AG04450 (cell line): ENCODE measurements at regions not wholly inside any gene's neighbourhood (a gene's known extent, or its start where the extent isn't known, plus 50 kb on each side); places are given as distances from the start of the nearest gene placed in this dataset.
"Not testable (repeated sequence)": the region's sequence is repeated elsewhere in the genome, so short reads cannot be mapped to it uniquely, and the experiment has no call there.

Experiments
- CTCF ChIA-PET: fragments of 300-600, 350-600 bp; formaldehyde crosslinking; extraction: SDS; loops from one replicate; lab custom pipeline; 2022; ENCODE audit warnings: antibody characterized with exemption, inconsistent platforms; lab: Charles Lee
- POLR2A ChIA-PET: fragments of 350-600 bp; formaldehyde crosslinking; extraction: SDS; loops from one replicate; lab custom pipeline; 2021; ENCODE audit warnings: antibody characterized with exemption, inconsistent platforms; lab: Yijun Ruan, JAX
- DNase-seq: peaks from one replicate; pipeline ENCODE4 v3.0.0-alpha.2; 2011; ENCODE audit warnings: low read depth, low spot score
- H3K27ac ChIP-seq: one replicate; pipeline ENCODE4 v1.5.1; 2012; ENCODE audit warnings: low read depth, low read length, control low read depth
- H3K27me3 ChIP-seq: one replicate; pipeline ENCODE4 v1.6.0; 2012; ENCODE audit warnings: low read length; ENCODE audit not compliant: control insufficient read depth, insufficient read depth
- H3K4me3 ChIP-seq: 2 replicates; pipeline ENCODE4 v1.5.1; 2011; ENCODE audit warnings: mild to moderate bottlenecking, low read depth, low read length, control low read depth
- H3K9me3 ChIP-seq: 2 replicates; pipeline ENCODE4 v1.5.1; 2012; ENCODE audit warnings: low read length; ENCODE audit not compliant: control insufficient read depth, insufficient read depth
- TF ChIP-seq, protein P1 (sequence below): IDR thresholded peaks from 2 replicates; pipeline ENCODE4 v1.5.1; 2011; ENCODE audit warnings: low read depth, low read length, control low read depth, inconsistent platforms

DNA sequence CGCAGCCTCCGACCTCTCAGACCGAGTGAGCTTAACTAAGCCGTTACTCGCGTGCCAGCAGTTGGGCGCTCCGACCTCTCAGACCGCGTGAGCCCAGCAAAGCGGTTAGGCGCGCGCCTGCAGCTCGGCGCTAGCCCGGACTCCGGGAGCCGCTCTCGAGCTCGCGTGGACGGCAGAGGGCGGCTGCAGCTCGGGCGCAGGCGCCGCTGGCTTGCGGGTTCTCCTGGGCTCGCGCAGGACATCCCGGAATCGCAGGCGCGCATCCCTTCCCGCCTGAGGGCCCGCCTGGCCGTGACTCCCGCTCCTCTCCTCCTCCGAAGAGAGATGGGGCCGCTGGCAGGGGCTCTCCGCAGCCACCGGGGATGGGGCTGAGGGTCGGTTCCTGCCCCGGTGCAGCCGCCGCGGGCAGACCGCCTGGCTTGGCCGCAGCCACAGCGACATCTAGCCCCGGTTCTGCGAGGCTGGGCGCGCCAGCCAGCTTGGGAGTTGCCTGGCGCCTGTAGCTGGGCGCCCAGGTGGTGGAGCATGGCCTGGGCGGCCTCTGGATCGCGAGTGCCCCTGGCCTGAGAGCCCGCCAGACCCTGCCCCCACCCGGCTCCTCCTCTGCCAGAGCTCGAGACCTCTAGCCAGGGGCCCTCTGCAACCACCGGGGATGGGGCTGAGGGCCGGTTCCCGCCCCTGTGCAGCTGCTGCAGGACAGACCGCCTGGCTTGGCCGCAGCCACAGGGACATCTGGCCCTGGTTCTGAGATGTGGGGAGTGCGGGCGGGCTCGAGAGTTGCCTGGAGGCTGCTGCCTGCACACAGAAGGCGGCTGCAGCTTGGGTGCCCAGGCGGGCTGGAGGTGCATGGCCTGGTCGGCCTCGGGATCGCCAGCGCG is 85.7 kb upstream of the CCDC180 start:
- DNase-seq = peak; percentile 15
- H3K9me3 ChIP-seq, H3K27ac ChIP-seq: not testable (repeated sequence)
- peak overlapping the region; percentile 37; the same call in 1 of the 2 replicates for H3K4me3 ChIP-seq
- ChIA-PET POLR2A (interaction anchor here (1.1 kb wide), 1 partner anchor 16 kb away, joined by 5 read pairs; no protein-coding TSS in a partner anchor), CTCF (interaction anchor here (1.4 kb wide), 1 partner anchor 365 kb away, joined by 7 read pairs; no protein-coding TSS in a partner anchor)
- peaks cover 18% of the 10 kb centered on the region for H3K27me3 ChIP-seq

DNA sequence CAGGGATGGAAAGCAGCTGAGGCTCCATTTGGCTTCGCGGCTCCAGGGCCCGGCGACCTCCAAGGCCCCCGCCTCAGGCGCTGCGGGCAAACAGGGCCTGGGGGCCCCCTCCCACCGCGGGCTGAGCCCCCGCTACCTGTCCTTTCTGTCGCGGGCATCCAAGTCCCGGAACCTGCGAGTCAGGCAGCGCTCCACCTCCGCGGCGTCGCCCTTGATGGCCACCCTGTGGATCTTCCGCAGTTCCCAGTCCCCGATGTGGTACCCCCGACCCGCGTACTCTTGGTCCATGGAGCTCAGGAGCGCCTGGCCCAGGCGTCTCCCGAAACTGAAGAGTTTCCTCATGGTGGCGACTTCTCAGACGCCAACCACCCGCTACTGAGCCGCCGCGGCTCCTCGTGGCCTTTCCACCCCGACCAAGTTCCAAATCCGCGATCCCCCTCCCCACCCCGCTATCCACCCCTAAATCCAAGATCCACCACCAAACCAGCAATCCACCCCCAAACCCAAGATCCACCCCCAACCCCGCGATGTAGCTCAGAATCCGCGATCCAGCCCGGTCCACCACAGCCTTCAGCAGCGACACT is 86.5 kb upstream of the CCDC180 start:
- no peak for DNase-seq
- Histone ChIP-seq H3K27me3 (peaks cover 18% of the 10 kb centered on the region), H3K4me3 (0 out of 2 replicates have a peak overlapping the region, but pooled peaks have one; percentile 37), H3K9me3 (no peaks in the 10 kb centered on the region; the same call in 1 of the 2 replicates), H3K27ac (no peak overlapping the region)
- ChIA-PET POLR2A (interaction anchor here (1.1 kb wide), 1 partner anchor 17 kb away, joined by 5 read pairs; no protein-coding TSS in a partner anchor), CTCF (interaction anchor here (1.4 kb wide), 1 partner anchor 364 kb away, joined by 7 read pairs; no protein-coding TSS in a partner anchor)
- TF ChIP-seq, protein P1, sequence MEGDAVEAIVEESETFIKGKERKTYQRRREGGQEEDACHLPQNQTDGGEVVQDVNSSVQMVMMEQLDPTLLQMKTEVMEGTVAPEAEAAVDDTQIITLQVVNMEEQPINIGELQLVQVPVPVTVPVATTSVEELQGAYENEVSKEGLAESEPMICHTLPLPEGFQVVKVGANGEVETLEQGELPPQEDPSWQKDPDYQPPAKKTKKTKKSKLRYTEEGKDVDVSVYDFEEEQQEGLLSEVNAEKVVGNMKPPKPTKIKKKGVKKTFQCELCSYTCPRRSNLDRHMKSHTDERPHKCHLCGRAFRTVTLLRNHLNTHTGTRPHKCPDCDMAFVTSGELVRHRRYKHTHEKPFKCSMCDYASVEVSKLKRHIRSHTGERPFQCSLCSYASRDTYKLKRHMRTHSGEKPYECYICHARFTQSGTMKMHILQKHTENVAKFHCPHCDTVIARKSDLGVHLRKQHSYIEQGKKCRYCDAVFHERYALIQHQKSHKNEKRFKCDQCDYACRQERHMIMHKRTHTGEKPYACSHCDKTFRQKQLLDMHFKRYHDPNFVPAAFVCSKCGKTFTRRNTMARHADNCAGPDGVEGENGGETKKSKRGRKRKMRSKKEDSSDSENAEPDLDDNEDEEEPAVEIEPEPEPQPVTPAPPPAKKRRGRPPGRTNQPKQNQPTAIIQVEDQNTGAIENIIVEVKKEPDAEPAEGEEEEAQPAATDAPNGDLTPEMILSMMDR = no peak

DNA sequence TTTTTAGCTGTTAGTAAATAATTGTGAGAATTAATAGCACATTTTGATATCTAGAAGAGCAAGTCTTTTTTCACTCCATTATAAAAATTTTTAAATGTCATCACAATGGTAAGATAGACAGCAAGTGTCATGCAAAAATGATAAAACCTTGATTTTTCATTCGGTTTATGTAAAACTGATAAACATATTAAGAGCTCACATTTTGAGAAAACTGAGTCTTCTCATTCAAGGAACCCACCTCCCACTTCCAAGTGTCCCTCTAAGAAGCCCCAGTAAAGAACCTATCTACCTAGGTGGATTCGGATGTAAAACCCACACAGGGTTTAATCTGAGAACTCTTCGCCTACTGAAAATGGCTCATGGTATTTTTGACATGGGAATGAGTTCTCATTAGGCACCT is 87.1 kb upstream of the CCDC180 start:
- CTCF ChIA-PET, POLR2A ChIA-PET: not testable (repeated sequence)

DNA sequence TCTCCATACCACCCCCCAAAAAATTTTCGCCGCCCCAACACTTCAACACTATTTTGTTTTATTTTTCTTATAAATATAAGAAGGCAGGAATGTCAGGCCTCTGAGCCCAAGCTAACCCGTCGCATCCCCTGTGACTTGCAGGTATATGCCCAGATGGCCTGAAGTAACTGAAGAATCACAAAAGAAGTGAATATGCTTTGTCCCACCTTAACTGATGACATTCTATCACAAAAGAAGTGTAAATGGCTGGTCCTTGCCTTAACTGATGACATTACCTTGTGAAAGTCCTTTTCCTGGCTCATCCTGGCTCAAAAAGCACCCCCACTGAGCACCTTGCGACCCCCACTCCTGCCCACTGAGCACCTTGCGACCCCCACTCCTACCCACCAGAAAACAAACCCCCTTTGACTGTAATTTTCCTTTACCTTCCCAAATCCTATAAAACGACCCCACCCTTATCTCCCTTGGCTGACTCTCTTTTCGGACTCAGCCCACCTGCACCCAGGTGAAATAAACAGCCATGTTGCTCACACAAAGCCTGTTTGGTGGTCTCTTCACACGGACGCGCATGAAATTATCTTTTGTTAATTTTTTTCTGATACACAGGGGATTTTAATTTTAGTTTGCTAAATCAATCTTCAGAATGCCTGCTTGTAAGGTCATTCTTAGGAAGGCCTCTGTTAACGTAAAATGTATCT is 87.9 kb upstream of the CCDC180 start:
- H3K4me3 ChIP-seq, CTCF ChIA-PET, POLR2A ChIA-PET, H3K27ac ChIP-seq, H3K9me3 ChIP-seq, DNase-seq: not testable (repeated sequence)
- H3K27me3 ChIP-seq = peaks cover 18% of the 10 kb centered on the region

More for the DNA sequence above, 87.1 kb upstream of the CCDC180 start:
- not testable (repeated sequence) for H3K4me3 ChIP-seq, H3K9me3 ChIP-seq, H3K27ac ChIP-seq, DNase-seq
- peaks cover 18% of the 10 kb centered on the region for H3K27me3 ChIP-seq

DNA sequence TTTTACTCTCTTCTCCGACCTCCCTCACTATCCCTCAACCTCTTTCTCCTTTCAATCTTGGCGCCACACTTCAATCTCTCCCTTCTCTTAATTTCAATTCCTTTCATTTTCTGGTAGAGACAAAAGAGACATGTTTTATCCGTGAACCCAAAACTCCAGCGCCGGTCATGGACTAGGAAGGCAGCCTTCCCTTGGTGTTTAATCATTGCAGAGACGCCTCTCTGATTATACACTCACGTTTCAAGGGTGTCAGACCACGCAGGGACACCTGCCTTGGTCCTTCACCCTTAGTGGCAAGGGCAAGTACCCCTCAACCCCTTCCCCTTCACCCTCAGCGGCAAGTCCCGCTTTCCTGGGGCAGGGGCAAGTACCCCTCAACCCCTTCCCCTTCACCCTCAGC is 92.3 kb upstream of the CCDC180 start:
- POLR2A ChIA-PET, H3K9me3 ChIP-seq, DNase-seq, H3K4me3 ChIP-seq, H3K27ac ChIP-seq, H3K27me3 ChIP-seq, CTCF ChIA-PET: not testable (repeated sequence)

DNA sequence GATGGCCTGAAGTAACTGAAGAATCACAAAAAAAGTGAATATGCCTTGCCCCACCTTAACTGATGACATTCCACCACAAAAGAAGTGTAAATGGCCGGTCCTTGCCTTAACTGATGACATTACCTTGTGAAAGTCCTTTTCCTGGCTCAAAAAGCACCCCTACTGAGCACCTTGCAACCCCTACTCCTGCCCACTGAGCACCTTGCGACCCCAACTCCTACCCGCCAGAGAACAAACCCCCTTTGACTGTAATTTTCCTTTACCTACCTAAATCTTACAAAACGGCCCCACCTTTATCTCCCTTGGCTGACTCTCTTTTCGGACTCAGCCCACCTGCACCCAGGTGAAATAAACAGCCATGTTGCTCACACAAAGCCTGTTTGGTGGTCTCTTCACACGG is 92.9 kb upstream of the CCDC180 start:
- DNase-seq, H3K27ac ChIP-seq, CTCF ChIA-PET, POLR2A ChIA-PET, H3K9me3 ChIP-seq, H3K4me3 ChIP-seq, H3K27me3 ChIP-seq: not testable (repeated sequence)

DNA sequence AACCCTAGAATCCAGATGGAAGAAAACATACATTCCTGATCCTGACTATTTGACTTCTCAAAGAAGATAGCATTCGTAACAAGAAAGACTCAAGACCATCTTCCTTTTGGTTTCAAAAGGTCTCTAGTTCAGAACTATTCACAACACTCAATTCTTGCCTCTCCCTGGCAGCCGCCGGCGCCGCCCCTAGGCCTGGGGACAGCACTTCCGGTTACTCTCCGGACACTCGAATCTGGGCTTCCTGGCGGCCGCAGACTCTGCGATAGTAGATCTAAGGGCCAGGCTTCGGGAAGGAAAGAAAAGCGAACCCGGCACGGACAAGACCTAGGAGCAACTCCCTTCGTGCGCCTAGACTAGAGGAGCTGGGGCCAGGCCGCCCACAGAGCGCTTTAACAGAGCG is 107.8 kb upstream of the CCDC180 start:
- H3K27me3 ChIP-seq, H3K4me3 ChIP-seq, POLR2A ChIA-PET, H3K27ac ChIP-seq, DNase-seq, H3K9me3 ChIP-seq, CTCF ChIA-PET: not testable (repeated sequence)

DNA sequence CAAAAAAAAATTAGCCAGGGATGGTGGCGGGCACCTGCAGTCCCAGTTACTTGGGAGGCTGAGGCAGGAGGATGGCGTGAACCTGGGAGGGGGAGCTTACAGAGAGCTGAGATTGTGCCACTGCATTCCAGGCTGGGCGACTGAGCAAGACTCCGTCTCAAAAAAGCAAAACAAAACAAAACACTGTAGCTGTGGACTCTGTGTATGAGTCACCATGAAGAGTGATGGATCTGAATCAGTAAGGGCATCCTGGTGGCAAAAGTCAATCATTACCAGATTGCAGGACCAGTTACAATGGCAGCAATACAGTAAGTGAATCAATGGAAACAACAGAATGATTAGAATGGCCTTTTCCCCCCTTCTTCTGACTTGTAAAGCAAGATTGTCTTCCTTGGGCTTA is 113.7 kb upstream of the CCDC180 start:
- H3K9me3 ChIP-seq, H3K4me3 ChIP-seq, H3K27me3 ChIP-seq, DNase-seq, H3K27ac ChIP-seq, POLR2A ChIA-PET, CTCF ChIA-PET: not testable (repeated sequence)
